HL-60 (cell line): ENCODE measurements at regions not wholly inside any gene's neighbourhood (a gene's known extent, or its start where the extent isn't known, plus 50 kb on each side); places are given as distances from the start of the nearest gene placed in this dataset.

Source experiments
- GABPA ChIP-seq: IDR thresholded peaks from 2 replicates; pipeline ENCODE4 v1.6.1; 2012; ENCODE audit warnings: low read depth
- POLR2AphosphoS5 ChIP-seq: IDR thresholded peaks from 2 replicates; pipeline ENCODE4 v1.6.1; 2012; ENCODE audit warnings: low read depth
- TF ChIP-seq, protein P1 (sequence below): IDR thresholded peaks from one replicate; pipeline ENCODE4 v1.5.1; 2011; ENCODE audit warnings: low read length, control low read depth, inconsistent platforms; ENCODE audit not compliant: insufficient read depth
- TF ChIP-seq, protein P2 (sequence below): IDR thresholded peaks from 2 replicates; pipeline ENCODE4 v1.6.1; 2012; ENCODE audit warnings: low read depth; ENCODE audit not compliant: insufficient replicate concordance

DNA sequence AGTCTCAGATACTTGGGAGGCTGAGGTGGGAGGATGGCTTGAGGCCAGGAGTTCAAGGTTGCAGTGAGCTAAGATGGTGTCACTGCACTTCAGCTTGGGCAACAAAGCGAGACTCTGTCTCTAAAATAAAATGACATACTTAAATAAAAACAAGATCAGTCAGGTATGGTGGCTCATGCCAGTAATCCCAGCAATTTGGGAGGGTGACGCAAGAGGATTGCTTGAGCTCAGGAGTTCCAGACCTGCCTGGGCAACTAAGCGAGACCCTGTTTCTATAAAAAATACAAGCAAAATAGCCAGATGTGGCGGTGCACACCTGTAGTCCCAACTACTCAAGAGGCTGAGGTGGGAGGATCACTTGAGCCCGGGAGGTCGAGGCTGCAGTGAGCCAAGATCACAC lies 149.6 kb downstream of the ZFP64 start:
- TF ChIP-seq, protein P1, sequence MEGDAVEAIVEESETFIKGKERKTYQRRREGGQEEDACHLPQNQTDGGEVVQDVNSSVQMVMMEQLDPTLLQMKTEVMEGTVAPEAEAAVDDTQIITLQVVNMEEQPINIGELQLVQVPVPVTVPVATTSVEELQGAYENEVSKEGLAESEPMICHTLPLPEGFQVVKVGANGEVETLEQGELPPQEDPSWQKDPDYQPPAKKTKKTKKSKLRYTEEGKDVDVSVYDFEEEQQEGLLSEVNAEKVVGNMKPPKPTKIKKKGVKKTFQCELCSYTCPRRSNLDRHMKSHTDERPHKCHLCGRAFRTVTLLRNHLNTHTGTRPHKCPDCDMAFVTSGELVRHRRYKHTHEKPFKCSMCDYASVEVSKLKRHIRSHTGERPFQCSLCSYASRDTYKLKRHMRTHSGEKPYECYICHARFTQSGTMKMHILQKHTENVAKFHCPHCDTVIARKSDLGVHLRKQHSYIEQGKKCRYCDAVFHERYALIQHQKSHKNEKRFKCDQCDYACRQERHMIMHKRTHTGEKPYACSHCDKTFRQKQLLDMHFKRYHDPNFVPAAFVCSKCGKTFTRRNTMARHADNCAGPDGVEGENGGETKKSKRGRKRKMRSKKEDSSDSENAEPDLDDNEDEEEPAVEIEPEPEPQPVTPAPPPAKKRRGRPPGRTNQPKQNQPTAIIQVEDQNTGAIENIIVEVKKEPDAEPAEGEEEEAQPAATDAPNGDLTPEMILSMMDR = no peak
- TF ChIP-seq, protein P2, sequence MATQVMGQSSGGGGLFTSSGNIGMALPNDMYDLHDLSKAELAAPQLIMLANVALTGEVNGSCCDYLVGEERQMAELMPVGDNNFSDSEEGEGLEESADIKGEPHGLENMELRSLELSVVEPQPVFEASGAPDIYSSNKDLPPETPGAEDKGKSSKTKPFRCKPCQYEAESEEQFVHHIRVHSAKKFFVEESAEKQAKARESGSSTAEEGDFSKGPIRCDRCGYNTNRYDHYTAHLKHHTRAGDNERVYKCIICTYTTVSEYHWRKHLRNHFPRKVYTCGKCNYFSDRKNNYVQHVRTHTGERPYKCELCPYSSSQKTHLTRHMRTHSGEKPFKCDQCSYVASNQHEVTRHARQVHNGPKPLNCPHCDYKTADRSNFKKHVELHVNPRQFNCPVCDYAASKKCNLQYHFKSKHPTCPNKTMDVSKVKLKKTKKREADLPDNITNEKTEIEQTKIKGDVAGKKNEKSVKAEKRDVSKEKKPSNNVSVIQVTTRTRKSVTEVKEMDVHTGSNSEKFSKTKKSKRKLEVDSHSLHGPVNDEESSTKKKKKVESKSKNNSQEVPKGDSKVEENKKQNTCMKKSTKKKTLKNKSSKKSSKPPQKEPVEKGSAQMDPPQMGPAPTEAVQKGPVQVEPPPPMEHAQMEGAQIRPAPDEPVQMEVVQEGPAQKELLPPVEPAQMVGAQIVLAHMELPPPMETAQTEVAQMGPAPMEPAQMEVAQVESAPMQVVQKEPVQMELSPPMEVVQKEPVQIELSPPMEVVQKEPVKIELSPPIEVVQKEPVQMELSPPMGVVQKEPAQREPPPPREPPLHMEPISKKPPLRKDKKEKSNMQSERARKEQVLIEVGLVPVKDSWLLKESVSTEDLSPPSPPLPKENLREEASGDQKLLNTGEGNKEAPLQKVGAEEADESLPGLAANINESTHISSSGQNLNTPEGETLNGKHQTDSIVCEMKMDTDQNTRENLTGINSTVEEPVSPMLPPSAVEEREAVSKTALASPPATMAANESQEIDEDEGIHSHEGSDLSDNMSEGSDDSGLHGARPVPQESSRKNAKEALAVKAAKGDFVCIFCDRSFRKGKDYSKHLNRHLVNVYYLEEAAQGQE = no peak
- TF ChIP-seq POLR2AphosphoS5 (no peak), GABPA (no peak)
